ENCODE measurements at regions not wholly inside any gene's neighbourhood (a gene's known extent, or its start where the extent isn't known, plus 50 kb on each side); places are given as distances from the start of the nearest gene placed in this dataset.

DNA sequence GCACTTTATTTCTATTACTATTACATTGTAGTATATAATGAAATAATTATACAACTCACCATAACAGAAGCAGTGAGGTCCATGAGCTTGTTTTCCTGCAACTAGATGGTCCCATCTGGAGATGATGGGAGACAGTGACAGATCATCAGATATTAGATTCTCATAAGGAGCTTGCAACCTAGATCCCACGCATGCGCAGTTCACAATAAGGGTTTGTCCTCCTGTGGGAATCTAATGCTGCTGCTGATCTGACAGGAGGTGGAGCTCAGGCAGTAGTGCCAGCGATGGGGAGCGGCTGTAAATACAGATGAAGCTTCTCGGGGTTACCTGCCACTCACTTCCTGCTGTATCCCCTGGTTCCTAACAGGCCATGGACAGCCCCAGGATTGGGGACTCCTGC lies 139.5 kb upstream of the TCF21 start (continued):
- TF ChIP-seq, protein P1, sequence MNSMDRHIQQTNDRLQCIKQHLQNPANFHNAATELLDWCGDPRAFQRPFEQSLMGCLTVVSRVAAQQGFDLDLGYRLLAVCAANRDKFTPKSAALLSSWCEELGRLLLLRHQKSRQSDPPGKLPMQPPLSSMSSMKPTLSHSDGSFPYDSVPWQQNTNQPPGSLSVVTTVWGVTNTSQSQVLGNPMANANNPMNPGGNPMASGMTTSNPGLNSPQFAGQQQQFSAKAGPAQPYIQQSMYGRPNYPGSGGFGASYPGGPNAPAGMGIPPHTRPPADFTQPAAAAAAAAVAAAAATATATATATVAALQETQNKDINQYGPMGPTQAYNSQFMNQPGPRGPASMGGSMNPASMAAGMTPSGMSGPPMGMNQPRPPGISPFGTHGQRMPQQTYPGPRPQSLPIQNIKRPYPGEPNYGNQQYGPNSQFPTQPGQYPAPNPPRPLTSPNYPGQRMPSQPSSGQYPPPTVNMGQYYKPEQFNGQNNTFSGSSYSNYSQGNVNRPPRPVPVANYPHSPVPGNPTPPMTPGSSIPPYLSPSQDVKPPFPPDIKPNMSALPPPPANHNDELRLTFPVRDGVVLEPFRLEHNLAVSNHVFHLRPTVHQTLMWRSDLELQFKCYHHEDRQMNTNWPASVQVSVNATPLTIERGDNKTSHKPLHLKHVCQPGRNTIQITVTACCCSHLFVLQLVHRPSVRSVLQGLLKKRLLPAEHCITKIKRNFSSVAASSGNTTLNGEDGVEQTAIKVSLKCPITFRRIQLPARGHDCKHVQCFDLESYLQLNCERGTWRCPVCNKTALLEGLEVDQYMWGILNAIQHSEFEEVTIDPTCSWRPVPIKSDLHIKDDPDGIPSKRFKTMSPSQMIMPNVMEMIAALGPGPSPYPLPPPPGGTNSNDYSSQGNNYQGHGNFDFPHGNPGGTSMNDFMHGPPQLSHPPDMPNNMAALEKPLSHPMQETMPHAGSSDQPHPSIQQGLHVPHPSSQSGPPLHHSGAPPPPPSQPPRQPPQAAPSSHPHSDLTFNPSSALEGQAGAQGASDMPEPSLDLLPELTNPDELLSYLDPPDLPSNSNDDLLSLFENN (IDR thresholded peaks at IDR 0.05; ENCODE audit: low read depth in 2 of 2, low read length in 2 of 2) = no peak
- TF ChIP-seq ZNF75A (CRISPR knock-in tag; IDR thresholded peaks at IDR 0.05) (no peak), RBM25 (IDR thresholded peaks at IDR 0.05; ENCODE audit: low read depth, low read length, severe bottlenecking) (no peak), RFX1 (IDR thresholded peaks at IDR 0.05) (no peak)

DNA sequence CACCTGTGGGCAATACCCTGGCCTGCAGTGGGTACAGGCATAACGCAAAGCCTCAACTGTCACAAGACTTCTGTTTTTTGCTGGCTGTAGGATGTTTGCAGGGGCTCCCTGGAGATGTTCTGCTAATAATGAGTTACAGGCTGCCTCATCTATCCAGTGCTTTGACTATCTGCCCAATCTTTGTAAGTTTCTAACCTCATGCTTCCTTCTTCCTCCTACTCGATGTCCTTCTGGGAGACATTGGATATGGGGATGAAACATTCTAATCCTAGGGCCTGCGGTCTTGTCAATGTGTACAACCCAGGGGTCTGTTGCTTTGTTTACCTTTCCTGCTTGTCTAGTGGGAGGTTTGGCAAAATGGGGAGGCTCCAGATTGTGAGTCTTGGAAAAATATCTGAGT lies 136.8 kb upstream of the TCF21 start:
- ChIA-PET CTCF (ENCODE audit: low intra/inter-chr PET ratio) (no interaction called here), POLR2A (no interaction called here)
- BruUV-seq (replicated peaks) = no TSS peak
- WGBS (ENCODE audit: insufficient coverage, low coverage, missing lambda C conversion rate) = 0% methylated on average over 3 of the region's 3 CpGs
- H3K4me2 ChIP-seq (ENCODE audit: insufficient read depth, low read length) = no peak overlapping the region
- in situ Hi-C loops (cut with MboI) = no loop called here
- no peaks in the 10 kb centered on the region for H4K20me1 ChIP-seq (replicated peaks; ENCODE audit: control insufficient read depth, insufficient read depth, low read length)
- DNase-seq (ENCODE audit: extremely low read depth in 1 of 4, low spot score in 3 of 4) (no peak), FAIRE-seq (no peak), ATAC-seq (no peak)
- H3K4me1 ChIP-seq (replicated peaks in 1 of 2; ENCODE audit: control insufficient read depth in 2 of 2, insufficient read depth in 2 of 2, low read length in 2 of 2) = no peaks in the 10 kb centered on the region
- H3K9ac ChIP-seq (ENCODE audit: insufficient read depth in 1 of 2, low read depth in 2 of 2, low read length in 2 of 2) = no peak overlapping the region
- intact Hi-C loops (cut with micrococcal nuclease) = no loop called here
- no peaks in the 10 kb centered on the region; the same call in 1 of the 2 replicates for H3K9me3 ChIP-seq (replicated peaks; ENCODE audit: control insufficient read depth, insufficient read depth, low read depth, low read length)
- TF ChIP-seq XRCC5 (IDR thresholded peaks at IDR 0.05; ENCODE audit: low read depth, low read length) = no peak
- TF ChIP-seq EZH2 (IDR thresholded peaks at IDR 0.05; ENCODE audit: borderline replicate concordance, low read depth, low read length) = no peak
- no peak for TF ChIP-seq NCOA2 (IDR thresholded peaks at IDR 0.05; ENCODE audit: partially characterized antibody in 2 of 2)
- TF ChIP-seq ETS2 (tag; IDR thresholded peaks at IDR 0.05; ENCODE audit: borderline replicate concordance, poor library complexity, severe bottlenecking) = no peak
- no peak for TF ChIP-seq ZNF239 (CRISPR knock-in tag; IDR thresholded peaks at IDR 0.05)
- TF ChIP-seq, protein P2, sequence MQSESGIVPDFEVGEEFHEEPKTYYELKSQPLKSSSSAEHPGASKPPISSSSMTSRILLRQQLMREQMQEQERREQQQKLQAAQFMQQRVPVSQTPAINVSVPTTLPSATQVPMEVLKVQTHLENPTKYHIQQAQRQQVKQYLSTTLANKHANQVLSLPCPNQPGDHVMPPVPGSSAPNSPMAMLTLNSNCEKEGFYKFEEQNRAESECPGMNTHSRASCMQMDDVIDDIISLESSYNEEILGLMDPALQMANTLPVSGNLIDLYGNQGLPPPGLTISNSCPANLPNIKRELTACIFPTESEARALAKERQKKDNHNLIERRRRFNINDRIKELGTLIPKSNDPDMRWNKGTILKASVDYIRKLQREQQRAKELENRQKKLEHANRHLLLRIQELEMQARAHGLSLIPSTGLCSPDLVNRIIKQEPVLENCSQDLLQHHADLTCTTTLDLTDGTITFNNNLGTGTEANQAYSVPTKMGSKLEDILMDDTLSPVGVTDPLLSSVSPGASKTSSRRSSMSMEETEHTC (IDR thresholded peaks at IDR 0.05) = no peak
- TF ChIP-seq DDX20 (tag; IDR thresholded peaks at IDR 0.05; ENCODE audit: low read depth) = no peak
- TF ChIP-seq ZNF41 (CRISPR knock-in tag; conservative IDR thresholded peaks at IDR 0.05) = no peak
- no peak for TF ChIP-seq FOSL1 (tag; conservative IDR thresholded peaks at IDR 0.05)
- no peak for TF ChIP-seq KDM4B (IDR thresholded peaks at IDR 0.05; ENCODE audit: borderline replicate concordance in 2 of 2, low read depth in 1 of 2)
- H3K27ac ChIP-seq (ENCODE audit: extremely low read depth, low read depth, low read length) = no peak overlapping the region
- no peak overlapping the region for H2AFZ ChIP-seq (ENCODE audit: low read depth, low read length)
- no peaks in the 10 kb centered on the region for H3K9me1 ChIP-seq (ENCODE audit: control insufficient read depth, insufficient read depth, low read length)
- H3K27me3 ChIP-seq (ENCODE audit: control insufficient read depth in 2 of 2, insufficient read depth in 2 of 2, low read length in 2 of 2) = no peaks in the 10 kb centered on the region; a peak in 1 of 5 replicates
- no peaks in the 10 kb centered on the region for H3K36me3 ChIP-seq (ENCODE audit: control insufficient read depth, insufficient read depth, low read length)
- no peaks in the 10 kb centered on the region for H3K79me2 ChIP-seq (ENCODE audit: control insufficient read depth, insufficient read depth, low read length)
- no peak overlapping the region for H3K4me3 ChIP-seq

All from K562 (cell line).